ENCODE measurements at regions not wholly inside any gene's neighbourhood (a gene's known extent, or its start where the extent isn't known, plus 50 kb on each side); places are given as distances from the start of the nearest gene placed in this dataset.

DNA sequence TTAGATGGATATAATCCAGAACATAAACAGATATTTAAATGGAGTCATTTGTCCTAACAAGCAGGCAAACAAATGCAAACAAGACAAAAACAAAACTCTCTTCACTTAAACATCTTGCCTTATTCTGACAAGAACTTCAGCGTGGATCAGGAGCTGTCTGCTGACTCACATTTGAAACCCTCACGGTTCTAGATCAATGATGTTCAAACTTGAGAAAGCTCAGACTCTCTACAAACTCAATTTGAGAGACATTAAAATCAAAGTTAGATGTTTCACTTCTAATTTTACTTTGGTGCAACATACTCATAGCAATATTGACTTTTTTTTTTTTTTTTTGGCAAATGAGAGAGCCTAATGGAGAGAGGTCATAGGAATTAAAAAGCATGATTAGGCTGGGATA lies 362.8 kb upstream of the SLC14A2 start:
- Histone ChIP-seq H3K9me3 (replicated peaks; ENCODE audit: control insufficient read depth, insufficient read depth, low read length) (no peaks in the 10 kb centered on the region), H3K9ac (replicated peaks; ENCODE audit: extremely low read depth, insufficient read depth, low read length) (no peak overlapping the region), H3K79me2 (ENCODE audit: control insufficient read depth, insufficient read depth, low read length) (no peaks in the 10 kb centered on the region), H3K9me1 (replicated peaks; ENCODE audit: control insufficient read depth, extremely low read depth, insufficient read depth, low read length) (no peaks in the 10 kb centered on the region), H3K27me3 (ENCODE audit: control insufficient read depth in 2 of 2, insufficient read depth in 2 of 2, low read length in 2 of 2) (no peaks in the 10 kb centered on the region), H3K27ac (ENCODE audit: insufficient read depth, low read depth, low read length) (no peak overlapping the region), H3K36me3 (ENCODE audit: control insufficient read depth in 2 of 2, extremely low read depth in 1 of 2, insufficient read depth in 2 of 2, low read length in 2 of 2) (no peaks in the 10 kb centered on the region), H3K4me2 (ENCODE audit: insufficient read depth, low read length) (no peak overlapping the region), H3K4me1 (ENCODE audit: control insufficient read depth, extremely low read depth, insufficient read depth, low read length) (no peaks in the 10 kb centered on the region), H4K20me1 (replicated peaks; ENCODE audit: control insufficient read depth, extremely low read depth, insufficient read depth, low read length) (no peaks in the 10 kb centered on the region), H2AFZ (ENCODE audit: low read depth, low read length) (no peak overlapping the region), H3K4me3 (replicated peaks in 1 of 3; ENCODE audit: insufficient read depth in 1 of 3, low read depth in 1 of 3, low read length in 3 of 3) (no peak overlapping the region)
- DNase-seq (ENCODE audit: low read depth, low spot score), result no peak
- CTCF ChIA-PET, result no interaction called here
- dilution Hi-C loops (cut with MboI; ENCODE audit: extremely low pct_ligation_motif_present, low sequenced_read_pairs), result no loop called here
- intact Hi-C loops (cut with micrococcal nuclease), result no loop called here
- BruUV-seq (replicated peaks), result no TSS peak
- TF ChIP-seq MAX (IDR thresholded peaks at IDR 0.05; ENCODE audit: insufficient read depth, insufficient read length), result no peak
- TF ChIP-seq, protein P1, sequence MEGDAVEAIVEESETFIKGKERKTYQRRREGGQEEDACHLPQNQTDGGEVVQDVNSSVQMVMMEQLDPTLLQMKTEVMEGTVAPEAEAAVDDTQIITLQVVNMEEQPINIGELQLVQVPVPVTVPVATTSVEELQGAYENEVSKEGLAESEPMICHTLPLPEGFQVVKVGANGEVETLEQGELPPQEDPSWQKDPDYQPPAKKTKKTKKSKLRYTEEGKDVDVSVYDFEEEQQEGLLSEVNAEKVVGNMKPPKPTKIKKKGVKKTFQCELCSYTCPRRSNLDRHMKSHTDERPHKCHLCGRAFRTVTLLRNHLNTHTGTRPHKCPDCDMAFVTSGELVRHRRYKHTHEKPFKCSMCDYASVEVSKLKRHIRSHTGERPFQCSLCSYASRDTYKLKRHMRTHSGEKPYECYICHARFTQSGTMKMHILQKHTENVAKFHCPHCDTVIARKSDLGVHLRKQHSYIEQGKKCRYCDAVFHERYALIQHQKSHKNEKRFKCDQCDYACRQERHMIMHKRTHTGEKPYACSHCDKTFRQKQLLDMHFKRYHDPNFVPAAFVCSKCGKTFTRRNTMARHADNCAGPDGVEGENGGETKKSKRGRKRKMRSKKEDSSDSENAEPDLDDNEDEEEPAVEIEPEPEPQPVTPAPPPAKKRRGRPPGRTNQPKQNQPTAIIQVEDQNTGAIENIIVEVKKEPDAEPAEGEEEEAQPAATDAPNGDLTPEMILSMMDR (IDR thresholded peaks at IDR 0.05; ENCODE audit: extremely low read depth in 1 of 2, insufficient read depth in 1 of 2, low read depth in 1 of 2, low read length in 2 of 2), result no peak
- no peak for TF ChIP-seq JUN (IDR thresholded peaks at IDR 0.05; ENCODE audit: borderline replicate concordance, insufficient read depth, insufficient read length, low read depth)
- no peak for TF ChIP-seq GATA2 (IDR thresholded peaks at IDR 0.05; ENCODE audit: insufficient read depth, insufficient read length, low read depth, low read length)
- no peak for FAIRE-seq
- POLR2A ChIA-PET, result no interaction called here

DNA sequence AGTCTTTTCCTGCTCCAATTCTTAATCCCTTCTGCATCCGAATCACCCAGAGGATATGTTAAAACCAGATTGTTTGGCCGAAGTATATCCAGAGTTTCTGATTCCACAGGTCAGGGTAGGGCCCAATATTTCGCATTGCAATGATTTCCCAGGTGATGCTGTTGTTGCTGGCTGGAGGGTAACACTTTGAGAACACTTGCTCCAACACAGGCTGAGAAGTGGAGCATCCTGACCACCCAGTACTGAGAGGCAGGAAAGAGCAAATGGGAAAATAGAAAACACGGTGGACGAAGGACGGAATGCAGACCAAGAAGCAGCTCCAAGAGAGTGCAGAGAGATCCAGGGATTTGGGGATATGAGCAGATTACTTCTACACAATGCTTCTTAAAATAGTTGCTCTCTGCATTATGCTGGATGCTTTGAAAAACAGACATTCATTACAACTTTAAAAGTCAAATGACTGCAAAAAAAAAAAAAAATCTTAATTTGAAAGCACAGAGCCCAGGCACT lies 362.2 kb upstream of the SLC14A2 start:
- intact Hi-C loops (cut with micrococcal nuclease), result no loop called here
- H3K4me3 ChIP-seq (replicated peaks in 1 of 3; ENCODE audit: insufficient read depth in 1 of 3, low read depth in 1 of 3, low read length in 3 of 3), result no peak overlapping the region
- no peaks in the 10 kb centered on the region for H3K79me2 ChIP-seq (ENCODE audit: control insufficient read depth, insufficient read depth, low read length)
- ChIA-PET POLR2A (no interaction called here), CTCF (interaction anchor here (0.8 kb wide), 1 partner anchor 24 kb away, joined by 3 read pairs; no protein-coding TSS in a partner anchor)
- BruUV-seq (replicated peaks), result no TSS peak
- no peak overlapping the region for H3K4me2 ChIP-seq (ENCODE audit: insufficient read depth, low read length)
- H3K27me3 ChIP-seq (ENCODE audit: control insufficient read depth in 2 of 2, insufficient read depth in 2 of 2, low read length in 2 of 2), result no peaks in the 10 kb centered on the region
- dilution Hi-C loops (cut with MboI; ENCODE audit: extremely low pct_ligation_motif_present, low sequenced_read_pairs), result no loop called here
- no peak overlapping the region for H3K9ac ChIP-seq (replicated peaks; ENCODE audit: extremely low read depth, insufficient read depth, low read length)
- H3K27ac ChIP-seq (ENCODE audit: insufficient read depth, low read depth, low read length), result no peak overlapping the region
- no peaks in the 10 kb centered on the region for H4K20me1 ChIP-seq (replicated peaks; ENCODE audit: control insufficient read depth, extremely low read depth, insufficient read depth, low read length)
- H3K9me3 ChIP-seq (replicated peaks; ENCODE audit: control insufficient read depth, insufficient read depth, low read length), result no peaks in the 10 kb centered on the region
- TF ChIP-seq MAX (IDR thresholded peaks at IDR 0.05; ENCODE audit: insufficient read depth, insufficient read length), result no peak
- no peak for TF ChIP-seq POLR2AphosphoS5 (IDR thresholded peaks at IDR 0.05; ENCODE audit: insufficient read depth, low read depth, low read length)
- TF ChIP-seq, protein P1 (IDR thresholded peaks at IDR 0.05; ENCODE audit: extremely low read depth in 1 of 2, insufficient read depth in 1 of 2, low read depth in 1 of 2, low read length in 2 of 2), result no peak
- no peak for TF ChIP-seq MYC (IDR thresholded peaks at IDR 0.05; ENCODE audit: low read depth, low read length)
- no peak for TF ChIP-seq POLR2A (IDR thresholded peaks at IDR 0.05; ENCODE audit: low read depth, low read length)
- TF ChIP-seq FOS (IDR thresholded peaks at IDR 0.05; ENCODE audit: borderline replicate concordance, insufficient read depth, low read length), result no peak
- no peak overlapping the region for H2AFZ ChIP-seq (ENCODE audit: low read depth, low read length)
- DNase-seq (ENCODE audit: low read depth, low spot score) (no peak), FAIRE-seq (no peak)
- no peaks in the 10 kb centered on the region for H3K9me1 ChIP-seq (replicated peaks; ENCODE audit: control insufficient read depth, extremely low read depth, insufficient read depth, low read length)
- H3K4me1 ChIP-seq (ENCODE audit: control insufficient read depth, extremely low read depth, insufficient read depth, low read length), result no peaks in the 10 kb centered on the region
- no peaks in the 10 kb centered on the region for H3K36me3 ChIP-seq (ENCODE audit: control insufficient read depth in 2 of 2, extremely low read depth in 1 of 2, insufficient read depth in 2 of 2, low read length in 2 of 2)

Measured in endothelial cell of umbilical vein (primary cell).